HG02885 (cell line): ENCODE measurements at regions not wholly inside any gene's neighbourhood (a gene's known extent, or its start where the extent isn't known, plus 50 kb on each side); places are given as distances from the start of the nearest gene placed in this dataset.

Source experiments
- ATAC-seq: cut with Tn5 transposase; IDR thresholded peaks from one replicate; pipeline ENCODE4 v1.9.1; 2021; ENCODE audit warnings: mild to moderate bottlenecking; ENCODE audit not compliant: unreplicated experiment, poor library complexity

GRCh38 chr13:74193391-74193790 lies 59.2 kb upstream of the KLF12 start:
- no peak for ATAC-seq

DNA sequence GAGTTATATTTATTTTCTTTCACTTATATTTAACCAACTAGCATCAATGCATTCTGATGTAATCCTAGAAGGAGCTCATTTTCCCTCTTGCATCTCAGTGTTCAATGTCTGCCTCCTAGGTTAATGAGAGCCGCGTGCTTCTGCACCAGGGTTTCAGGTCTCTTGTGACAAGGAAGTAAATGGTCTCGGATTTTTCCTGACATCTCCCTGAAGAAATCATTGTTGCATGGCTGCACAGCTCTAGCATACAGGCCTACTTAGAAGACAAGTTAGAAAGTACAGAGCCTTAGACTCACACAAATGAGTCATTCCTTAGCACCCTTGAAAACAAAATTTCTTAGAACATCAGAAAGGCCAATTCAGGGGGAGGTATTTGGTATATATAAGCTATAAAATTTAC lies 57.2 kb upstream of the KLF12 start:
- ATAC-seq, result no peak

DNA sequence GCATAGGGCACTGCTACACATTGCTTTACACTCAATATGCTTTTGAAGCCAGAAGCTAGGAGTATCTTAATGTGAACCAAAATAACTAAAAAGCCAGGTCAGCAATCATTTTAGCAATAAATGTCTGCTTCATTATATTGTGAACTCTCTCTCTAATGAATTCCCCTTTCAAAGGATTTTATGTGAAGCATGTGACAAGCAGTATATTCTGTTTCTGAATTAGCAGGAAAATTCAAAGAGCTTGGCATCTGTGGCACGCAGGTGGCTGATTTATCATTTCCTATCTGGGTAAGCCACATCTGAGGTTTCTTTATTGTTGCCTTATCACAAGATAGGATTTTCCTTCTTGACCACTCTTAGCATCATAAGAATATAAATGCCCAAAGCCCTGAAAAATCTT lies 56.8 kb upstream of the KLF12 start:
- ATAC-seq, result no peak

- ATAC-seq, result no peak
Observed at GRCh38 chr13:74187564-74187963, 53.4 kb upstream of the KLF12 start.

DNA sequence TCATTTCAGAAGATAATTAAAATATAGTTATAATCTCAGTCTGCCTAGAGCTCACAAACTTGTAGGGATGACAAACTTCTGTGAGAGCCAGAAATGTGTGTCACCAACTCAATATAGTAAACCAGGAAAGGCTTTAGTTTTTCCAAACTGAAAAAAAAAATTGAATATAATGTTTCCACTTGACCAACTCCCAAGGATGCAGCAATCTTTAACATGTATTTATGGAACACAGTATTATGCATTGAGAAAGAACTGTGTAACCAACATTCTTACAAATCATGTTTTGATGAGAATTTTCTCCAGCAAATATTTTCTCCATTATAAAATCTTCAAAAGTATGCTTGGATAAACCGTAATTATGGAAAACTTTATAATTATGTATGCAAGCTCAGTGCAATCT lies 50.1 kb upstream of the KLF12 start:
- no peak for ATAC-seq
